ENCODE measurements at regions not wholly inside any gene's neighbourhood (a gene's known extent, or its start where the extent isn't known, plus 50 kb on each side); places are given as distances from the start of the nearest gene placed in this dataset.
"Not testable (repeated sequence)": the region's sequence is repeated elsewhere in the genome, so short reads cannot be mapped to it uniquely, and the experiment has no call there.

GRCh38 chr2:7868836-7869235 lies 813.0 kb upstream of the ID2 start:
- TF ChIP-seq CTCF (conservative IDR thresholded peaks at IDR 0.05), result no peak
- Mint-ChIP-seq H3K9me3 (no peaks in the 10 kb centered on the region), H3K36me3 (no peaks in the 10 kb centered on the region), H3K27me3 (peaks cover 8% of the 10 kb centered on the region), H3K4me3 (no peak overlapping the region), H3K4me1 (ENCODE audit: unreplicated experiment) (no peaks in the 10 kb centered on the region), H3K27ac (no peak overlapping the region)
- DNase-seq (ENCODE audit: extremely low spot score, unreplicated experiment), result no peak

GRCh38 chr2:7876445-7876844 lies 805.4 kb upstream of the ID2 start:
- not testable (repeated sequence) for DNase-seq (ENCODE audit: extremely low spot score, unreplicated experiment); H3K27ac Mint-ChIP-seq
- peaks cover 13% of the 10 kb centered on the region for H3K4me1 Mint-ChIP-seq (ENCODE audit: unreplicated experiment)

GRCh38 chr2:7878266-7878665 lies 803.6 kb upstream of the ID2 start:
- H3K27ac Mint-ChIP-seq; DNase-seq (ENCODE audit: extremely low spot score, unreplicated experiment); H3K9me3 Mint-ChIP-seq; H3K36me3 Mint-ChIP-seq; H3K4me3 Mint-ChIP-seq: not testable (repeated sequence)
- H3K27me3 Mint-ChIP-seq, result peaks cover 38% of the 10 kb centered on the region
- peaks cover 15% of the 10 kb centered on the region for H3K4me1 Mint-ChIP-seq (ENCODE audit: unreplicated experiment)

More at GRCh38 chr2:7876445-7876844, 805.4 kb upstream of the ID2 start:
- not testable (repeated sequence) for H3K4me3 Mint-ChIP-seq, H3K36me3 Mint-ChIP-seq, H3K9me3 Mint-ChIP-seq
- H3K27me3 Mint-ChIP-seq, result peaks cover 35% of the 10 kb centered on the region

DNA sequence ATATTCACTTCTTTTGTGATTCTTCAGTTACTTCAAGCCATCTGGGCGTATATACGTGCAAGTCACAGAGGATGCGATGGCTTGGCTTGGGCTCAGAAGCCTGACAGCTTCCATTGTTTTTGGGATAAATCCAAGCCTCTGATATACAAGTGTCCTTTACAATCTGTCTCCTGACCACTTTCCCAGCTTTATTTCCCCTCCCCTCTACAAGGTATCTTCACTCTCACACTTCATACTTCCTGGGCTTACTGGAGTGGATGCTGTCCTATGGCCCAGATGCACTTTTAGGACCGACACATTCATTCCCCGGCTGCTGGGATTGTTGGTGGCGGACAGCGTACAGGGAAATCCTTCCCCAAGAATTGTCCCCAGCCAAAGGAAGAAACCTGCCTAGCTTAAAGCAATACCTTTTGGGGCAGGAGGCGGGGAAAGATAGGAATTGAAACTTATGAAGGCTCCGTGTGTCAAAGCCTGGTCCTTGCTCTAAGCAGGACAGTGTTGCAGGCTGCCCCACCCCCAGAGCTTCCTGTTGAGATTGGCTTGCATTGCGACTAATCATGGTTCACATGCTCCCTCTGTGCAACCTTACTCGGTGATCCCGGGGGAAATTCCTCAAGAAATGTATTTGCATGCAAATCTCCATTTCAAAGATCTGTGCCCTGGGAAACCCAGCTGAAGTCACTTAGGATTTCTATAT lies 802.9 kb upstream of the ID2 start:
- Mint-ChIP-seq H3K27me3 (peaks cover 38% of the 10 kb centered on the region), H3K9me3 (peaks cover 5% of the 10 kb centered on the region), H3K27ac (no peak overlapping the region), H3K36me3 (no peaks in the 10 kb centered on the region), H3K4me3 (no peak overlapping the region), H3K4me1 (ENCODE audit: unreplicated experiment) (peaks cover 15% of the 10 kb centered on the region)
- DNase-seq (ENCODE audit: extremely low spot score, unreplicated experiment), result no peak
- no peak for TF ChIP-seq CTCF (conservative IDR thresholded peaks at IDR 0.05)

GRCh38 chr2:7879483-7879835 lies 802.4 kb upstream of the ID2 start:
- Mint-ChIP-seq H3K4me1 (ENCODE audit: unreplicated experiment) (peaks cover 15% of the 10 kb centered on the region), H3K27me3 (peaks cover 38% of the 10 kb centered on the region), H3K36me3 (no peaks in the 10 kb centered on the region), H3K27ac (no peak overlapping the region), H3K9me3 (peaks cover 5% of the 10 kb centered on the region), H3K4me3 (no peak overlapping the region)
- DNase-seq (ENCODE audit: extremely low spot score, unreplicated experiment), result no peak
- TF ChIP-seq CTCF (conservative IDR thresholded peaks at IDR 0.05), result no peak

DNA sequence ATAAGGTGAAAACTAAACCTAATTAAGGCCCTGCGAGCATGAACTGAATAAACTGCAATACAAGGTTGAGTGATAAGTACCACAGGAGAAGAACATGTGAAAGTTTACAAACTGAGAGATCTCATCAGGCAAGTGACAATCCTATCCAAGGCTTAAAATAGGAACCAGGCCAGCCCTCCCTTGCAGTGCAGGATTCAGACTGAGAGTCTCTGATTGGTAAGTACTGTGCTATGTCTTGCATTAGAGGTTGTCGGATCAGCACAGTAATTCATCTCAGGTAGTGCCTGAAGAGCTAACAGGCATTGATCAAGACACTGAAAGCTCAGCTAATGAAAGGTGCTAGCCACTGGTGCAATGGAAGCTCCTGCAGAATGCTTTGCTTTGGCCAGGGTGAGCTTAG lies 801.7 kb upstream of the ID2 start:
- no peaks in the 10 kb centered on the region for H3K36me3 Mint-ChIP-seq
- peaks cover 5% of the 10 kb centered on the region for H3K9me3 Mint-ChIP-seq
- peaks cover 15% of the 10 kb centered on the region for H3K4me1 Mint-ChIP-seq (ENCODE audit: unreplicated experiment)
- no peak overlapping the region for H3K4me3 Mint-ChIP-seq
- TF ChIP-seq CTCF (conservative IDR thresholded peaks at IDR 0.05), result no peak
- H3K27me3 Mint-ChIP-seq, result peaks cover 38% of the 10 kb centered on the region
- no peak overlapping the region for H3K27ac Mint-ChIP-seq
- no peak for DNase-seq (ENCODE audit: extremely low spot score, unreplicated experiment)

GRCh38 chr2:7880566-7880965 lies 801.3 kb upstream of the ID2 start:
- Mint-ChIP-seq H3K27ac (no peak overlapping the region), H3K4me1 (ENCODE audit: unreplicated experiment) (peaks cover 15% of the 10 kb centered on the region), H3K36me3 (no peaks in the 10 kb centered on the region), H3K27me3 (peaks cover 38% of the 10 kb centered on the region), H3K4me3 (peak overlapping the region; percentile 8), H3K9me3 (peaks cover 5% of the 10 kb centered on the region)
- no peak for TF ChIP-seq CTCF (conservative IDR thresholded peaks at IDR 0.05)
- no peak for DNase-seq (ENCODE audit: extremely low spot score, unreplicated experiment)

Measured in type B pancreatic cell (in vitro differentiated cells).